Lung (tissue), 11 donors: ENCODE measurements at regions not wholly inside any gene's neighbourhood (a gene's known extent, or its start where the extent isn't known, plus 50 kb on each side); places are given as distances from the start of the nearest gene placed in this dataset.

ENCODE experiments used
- ATAC-seq: fragments of 200-7000 bp; cut with Tn5 transposase; one replicate; pipeline ENCODE4 v1.9.1; 2020; ENCODE audit warnings: moderate number of reproducible peaks; ENCODE audit not compliant: insufficient read depth, low FRiP score
- DNase-seq, 3 donors: peaks; one replicate each; pipeline ENCODE4 v3.0.0-alpha.2; 2013 to 2017
- H3K27ac ChIP-seq, 2 donors: one replicate each; pipeline ENCODE4 v1.5.1; 2013; ENCODE audit warnings: mild to moderate bottlenecking in 2 of 2, moderate library complexity in 2 of 2, control low read depth in 1 of 2, inconsistent platforms in 1 of 2, low read depth in 1 of 2, low read length in 1 of 2
- H3K27me3 ChIP-seq, 3 donors: one replicate each; pipeline ENCODE4 v1.5.1; 2013; ENCODE audit warnings: low read length in 2 of 3; ENCODE audit not compliant: control insufficient read depth in 3 of 3, insufficient read depth in 3 of 3
- H3K36me3 ChIP-seq, 4 donors: one replicate each; pipeline ENCODE4 v1.5.1; 2013; ENCODE audit warnings: low read length in 4 of 4, mild to moderate bottlenecking in 1 of 4, moderate library complexity in 1 of 4; ENCODE audit not compliant: control insufficient read depth in 4 of 4, insufficient read depth in 4 of 4
- H3K4me1 ChIP-seq, 5 donors: one replicate each; pipeline ENCODE4 v1.5.1; 2013; ENCODE audit warnings: low read length in 5 of 5, mild to moderate bottlenecking in 2 of 5, moderate library complexity in 1 of 5; ENCODE audit not compliant: control insufficient read depth in 5 of 5, insufficient read depth in 5 of 5
- H3K4me3 ChIP-seq: one replicate; pipeline ENCODE4 v1.5.1; 2013; ENCODE audit warnings: mild to moderate bottlenecking, control low read depth, moderate library complexity
- H3K9ac ChIP-seq, 2 donors: one replicate each; pipeline ENCODE4 v1.5.1; 2013; ENCODE audit warnings: low read length in 2 of 2, control low read depth in 1 of 2; ENCODE audit not compliant: insufficient read depth in 1 of 2
- H3K9me3 ChIP-seq, 4 donors: one replicate each; pipeline ENCODE4 v1.5.1; 2013; ENCODE audit warnings: low read length in 3 of 4, mild to moderate bottlenecking in 1 of 4, moderate library complexity in 1 of 4; ENCODE audit not compliant: control insufficient read depth in 4 of 4, insufficient read depth in 3 of 4
- WGBS, 2 donors: extraction: QIAGEN DNeasy Blood & Tissue Kit; methylation state at CpG; one replicate each; pipeline ENCODE4 v1.1.7; 2013; 5-methylcytosine and 5-hydroxymethylcytosine counted together
- TF ChIP-seq, protein P1 (sequence below): IDR thresholded peaks from 2 replicates; pipeline ENCODE4 v1.5.1; 2012; ENCODE audit warnings: mild to moderate bottlenecking; ENCODE audit errors: control extremely low read depth, extremely low read depth
- donor health status: control.
- donor health status: control.
- donor health status: Bipolar disorder and iron deficiency.
- donor health status: healthy.
- donor health status: DM: yes; HTN: yes; CAD: no.

DNA sequence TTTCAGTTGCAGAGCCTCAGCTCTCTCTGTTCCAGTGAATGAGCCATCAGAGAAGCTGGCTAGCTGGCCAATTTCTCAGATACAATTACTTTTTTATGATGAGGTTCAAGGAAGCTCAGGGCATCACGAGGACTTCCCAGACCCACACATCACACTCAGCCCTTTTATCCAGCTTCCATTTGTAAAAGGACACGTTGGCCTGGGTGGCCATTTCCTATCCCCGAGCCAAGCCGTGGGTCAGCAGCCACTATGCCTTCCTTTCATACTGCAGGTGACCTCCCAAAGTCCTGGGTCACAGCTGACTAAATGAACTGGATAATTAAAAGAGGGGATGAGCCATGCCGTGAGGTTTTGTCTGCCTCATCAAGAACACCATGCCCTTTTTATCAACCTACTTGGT is 236.9 kb upstream of the PPARGC1A start:
- Histone ChIP-seq H3K9me3 (no peaks in the 10 kb centered on the region), H3K9ac (no peak overlapping the region), H3K4me3 (no peak overlapping the region), H3K4me1 (peaks cover 0 to 2% (median 0%) of the 10 kb centered on the region in 5 donors), H3K27me3 (no peaks in the 10 kb centered on the region), H3K36me3 (no peaks in the 10 kb centered on the region), H3K27ac (no peak overlapping the region)
- no peak for DNase-seq
- 79 to 82% methylated on average over 5 of the region's 5 CpGs for WGBS, 2 donors
- TF ChIP-seq, protein P1, sequence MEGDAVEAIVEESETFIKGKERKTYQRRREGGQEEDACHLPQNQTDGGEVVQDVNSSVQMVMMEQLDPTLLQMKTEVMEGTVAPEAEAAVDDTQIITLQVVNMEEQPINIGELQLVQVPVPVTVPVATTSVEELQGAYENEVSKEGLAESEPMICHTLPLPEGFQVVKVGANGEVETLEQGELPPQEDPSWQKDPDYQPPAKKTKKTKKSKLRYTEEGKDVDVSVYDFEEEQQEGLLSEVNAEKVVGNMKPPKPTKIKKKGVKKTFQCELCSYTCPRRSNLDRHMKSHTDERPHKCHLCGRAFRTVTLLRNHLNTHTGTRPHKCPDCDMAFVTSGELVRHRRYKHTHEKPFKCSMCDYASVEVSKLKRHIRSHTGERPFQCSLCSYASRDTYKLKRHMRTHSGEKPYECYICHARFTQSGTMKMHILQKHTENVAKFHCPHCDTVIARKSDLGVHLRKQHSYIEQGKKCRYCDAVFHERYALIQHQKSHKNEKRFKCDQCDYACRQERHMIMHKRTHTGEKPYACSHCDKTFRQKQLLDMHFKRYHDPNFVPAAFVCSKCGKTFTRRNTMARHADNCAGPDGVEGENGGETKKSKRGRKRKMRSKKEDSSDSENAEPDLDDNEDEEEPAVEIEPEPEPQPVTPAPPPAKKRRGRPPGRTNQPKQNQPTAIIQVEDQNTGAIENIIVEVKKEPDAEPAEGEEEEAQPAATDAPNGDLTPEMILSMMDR, result no peak
- no peak for ATAC-seq

DNA sequence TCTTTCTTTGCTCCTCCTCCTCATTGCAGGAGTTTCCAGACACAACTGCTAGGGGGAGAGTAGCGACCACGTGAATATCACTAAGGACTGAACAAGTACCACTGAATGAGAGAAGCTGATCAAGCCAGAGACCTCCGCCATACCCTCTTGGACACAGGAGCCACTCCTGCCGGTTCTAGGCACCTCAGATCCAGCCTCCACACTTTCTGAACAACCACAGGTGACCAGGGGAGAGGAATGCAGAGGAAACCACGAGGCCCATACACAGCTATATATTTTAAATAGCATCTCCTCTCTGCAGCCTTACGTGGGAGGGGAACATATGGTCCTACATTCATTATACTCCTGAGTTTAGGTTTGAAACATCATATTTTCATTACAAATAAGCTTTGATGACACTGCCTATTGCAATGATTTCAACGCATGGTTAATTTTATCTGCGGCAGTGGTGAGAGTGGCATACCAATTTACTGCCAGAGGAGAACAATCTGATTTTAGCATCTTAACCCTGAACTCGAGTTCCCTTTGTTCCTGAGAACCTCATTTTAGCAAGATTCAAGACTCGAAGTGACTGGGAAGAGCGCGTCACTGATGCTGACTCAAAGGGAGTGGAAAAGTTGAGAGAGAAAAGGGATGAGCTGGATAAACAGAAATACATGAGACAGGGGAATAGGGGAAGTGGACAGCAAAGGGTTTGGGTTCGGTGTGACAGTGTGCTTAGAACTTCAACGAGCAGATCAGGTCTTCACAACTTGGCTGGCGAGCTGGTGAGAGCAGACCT is 231.7 kb upstream of the PPARGC1A start:
- WGBS, 2 donors, result 77 to 79% methylated on average over 15 of the region's 15 CpGs
- no peak for ATAC-seq
- Histone ChIP-seq H3K36me3 (no peaks in the 10 kb centered on the region), H3K4me1 (peaks cover 0 to 19% (median 5%) of the 10 kb centered on the region in 5 donors), H3K27me3 (no peaks in the 10 kb centered on the region), H3K9me3 (peaks cover 0 to 2% (median 0%) of the 10 kb centered on the region in 4 donors), H3K27ac (no peak overlapping the region), H3K9ac (no peak overlapping the region), H3K4me3 (no peak overlapping the region)
- no peak for DNase-seq
- TF ChIP-seq, protein P1, result no peak

DNA sequence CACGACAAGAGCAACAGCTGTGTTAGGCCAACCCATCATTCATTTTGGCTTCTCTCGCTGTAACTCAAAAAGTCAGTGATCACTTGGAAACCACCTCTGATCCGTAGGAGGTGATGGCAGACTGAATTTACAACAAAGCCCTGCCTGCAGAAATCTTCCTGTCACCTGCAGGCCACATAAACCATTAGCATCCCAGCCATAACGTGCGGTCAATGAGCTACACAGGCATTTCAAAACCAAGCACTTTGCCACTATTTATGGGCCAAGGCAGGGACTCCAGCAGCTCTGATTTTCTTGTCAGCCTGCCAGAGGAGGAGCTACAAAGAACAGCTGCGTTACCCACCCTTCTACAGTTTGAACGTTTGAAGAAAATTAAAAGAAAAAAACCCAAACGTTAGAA is 228.1 kb upstream of the PPARGC1A start:
- TF ChIP-seq, protein P1, result no peak
- 59 to 68% methylated on average over 8 of the region's 8 CpGs for WGBS, 2 donors
- peak; percentile 40 to 76 (median 59) for DNase-seq
- no peak overlapping the region for H3K9ac ChIP-seq
- H3K4me3 ChIP-seq, result no peak overlapping the region
- H3K27me3 ChIP-seq, result no peaks in the 10 kb centered on the region
- peaks cover 0 to 2% (median 0%) of the 10 kb centered on the region in 4 donors for H3K9me3 ChIP-seq
- no peak overlapping the region for H3K27ac ChIP-seq
- ATAC-seq, result no peak
- H3K36me3 ChIP-seq, result no peaks in the 10 kb centered on the region
- peaks cover 0 to 24% (median 5%) of the 10 kb centered on the region in 5 donors for H3K4me1 ChIP-seq
